AML-193 (cell line): ENCODE measurements at regions not wholly inside any gene's neighbourhood (a gene's known extent, or its start where the extent isn't known, plus 50 kb on each side); places are given as distances from the start of the nearest gene placed in this dataset.

Source experiments
- DNase-seq, 2 experiments: peaks; one replicate each; lab custom pipeline; 2025; lab: John Stamatoyannopoulos, UW

GRCh38 chr4:180642732-180643131 lies 1600.5 kb upstream of the TENM3 start:
- DNase-seq, result no peak

DNA sequence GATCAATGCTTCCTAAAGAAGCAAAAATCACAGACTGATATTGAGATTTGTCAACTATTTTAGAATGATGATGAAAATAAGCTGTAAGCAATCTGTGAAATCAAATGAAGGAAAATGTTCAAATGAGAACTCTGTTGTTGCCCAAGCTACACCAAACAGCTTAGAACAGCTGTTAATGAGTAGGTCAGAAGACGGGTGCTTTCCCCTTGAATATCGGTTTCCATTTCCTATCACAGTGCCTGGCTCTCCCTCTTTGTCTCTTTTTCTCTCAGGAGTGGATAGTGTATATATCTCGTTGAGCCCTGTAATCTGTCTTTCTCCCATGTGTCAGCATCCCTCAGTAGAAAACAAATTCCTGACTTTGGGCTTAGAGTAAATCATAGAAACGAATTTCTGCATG lies 1592.9 kb upstream of the TENM3 start:
- DNase-seq, result no peak

DNA sequence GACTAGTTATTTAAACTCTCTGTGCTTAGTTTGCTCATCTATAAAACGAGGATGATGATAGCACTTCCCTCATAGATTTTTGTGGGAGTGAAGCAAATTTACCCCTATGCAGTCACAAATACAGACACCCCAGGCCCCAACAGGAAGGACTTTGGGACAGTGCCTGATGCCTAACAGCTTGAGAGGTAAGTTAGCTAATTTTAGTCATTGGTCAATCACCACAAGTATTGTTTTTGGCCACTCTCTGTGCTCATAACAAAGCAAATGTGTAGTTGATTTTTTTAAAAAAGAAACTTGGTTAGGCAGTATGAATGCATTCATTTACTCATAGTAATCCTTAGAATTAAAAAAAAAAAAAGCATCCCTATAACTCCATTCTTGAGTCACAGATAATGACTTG lies 1590.7 kb upstream of the TENM3 start:
- DNase-seq, result no peak

- no peak for DNase-seq
Observed at GRCh38 chr4:180655886-180656285, 1587.3 kb upstream of the TENM3 start.

- DNase-seq, result no peak
Observed at GRCh38 chr4:180657881-180658280, 1585.3 kb upstream of the TENM3 start.

- peak; percentile 54 to 60 for DNase-seq
Observed at GRCh38 chr4:180664766-180665368, 1578.3 kb upstream of the TENM3 start.

DNA sequence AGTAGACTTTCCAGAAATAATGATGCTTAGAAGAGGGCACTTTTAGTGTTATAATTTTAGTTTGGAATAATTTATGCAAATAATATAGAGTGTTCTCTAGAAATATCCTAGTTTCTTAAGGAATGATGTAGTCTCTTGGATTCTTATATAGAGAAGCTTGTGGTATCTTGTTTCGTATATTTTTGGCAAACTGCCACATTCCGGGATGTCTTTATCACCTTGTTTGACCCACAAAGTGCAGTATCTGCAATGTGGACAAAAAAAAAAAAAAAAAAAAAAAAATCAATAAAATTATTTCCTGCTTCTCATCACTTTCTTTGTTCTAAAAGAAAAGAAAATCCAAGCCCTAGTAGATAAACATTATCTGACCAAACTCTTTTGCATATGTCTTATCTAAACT lies 1577.7 kb upstream of the TENM3 start:
- no peak for DNase-seq

- DNase-seq, result peak; percentile 61 to 74
Observed at GRCh38 chr4:180665994-180666824, 1577.0 kb upstream of the TENM3 start.

DNA sequence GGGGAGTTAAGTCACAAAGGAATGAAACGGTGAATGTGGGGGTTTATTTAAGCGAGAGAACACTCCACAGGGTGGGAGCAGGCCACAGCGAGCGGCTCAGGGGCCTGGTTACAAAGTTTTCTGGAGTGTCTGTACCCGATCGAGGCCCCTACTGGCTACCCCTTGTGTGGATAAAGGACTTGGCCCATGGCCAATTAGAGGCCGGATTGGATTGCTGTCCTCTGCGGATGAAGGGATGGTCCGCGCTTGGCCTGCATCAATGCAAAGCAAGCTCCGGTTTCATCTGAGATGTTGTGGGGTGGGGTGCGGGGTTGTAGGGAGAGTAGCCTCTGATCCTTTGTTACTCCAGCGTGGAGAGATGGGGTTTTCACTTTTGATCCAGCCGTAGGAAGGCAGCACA lies 1574.5 kb upstream of the TENM3 start:
- no peak for DNase-seq

GRCh38 chr4:180669680-180670079 lies 1573.5 kb upstream of the TENM3 start:
- DNase-seq, result no peak

GRCh38 chr4:180674619-180675358 lies 1568.4 kb upstream of the TENM3 start:
- DNase-seq, result no peak

DNA sequence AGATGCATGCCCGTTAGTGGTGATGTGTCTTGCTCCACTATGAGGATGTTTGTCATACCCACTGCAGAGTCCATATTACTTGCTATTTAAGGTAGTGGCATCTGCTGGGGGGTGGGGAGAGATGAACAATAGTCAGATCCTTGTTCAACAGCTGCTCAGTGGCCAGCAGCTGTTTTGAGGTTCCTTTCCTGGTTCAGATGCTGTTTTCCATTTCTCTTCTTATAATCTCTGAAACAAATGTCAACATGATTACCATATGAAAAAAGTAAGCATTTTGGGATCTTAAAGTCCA lies 1567.9 kb upstream of the TENM3 start:
- DNase-seq, result no peak

GRCh38 chr4:180680305-180680704 lies 1562.9 kb upstream of the TENM3 start:
- no peak for DNase-seq

- no peak for DNase-seq
Observed at GRCh38 chr4:180682776-180683175, 1560.4 kb upstream of the TENM3 start.

DNA sequence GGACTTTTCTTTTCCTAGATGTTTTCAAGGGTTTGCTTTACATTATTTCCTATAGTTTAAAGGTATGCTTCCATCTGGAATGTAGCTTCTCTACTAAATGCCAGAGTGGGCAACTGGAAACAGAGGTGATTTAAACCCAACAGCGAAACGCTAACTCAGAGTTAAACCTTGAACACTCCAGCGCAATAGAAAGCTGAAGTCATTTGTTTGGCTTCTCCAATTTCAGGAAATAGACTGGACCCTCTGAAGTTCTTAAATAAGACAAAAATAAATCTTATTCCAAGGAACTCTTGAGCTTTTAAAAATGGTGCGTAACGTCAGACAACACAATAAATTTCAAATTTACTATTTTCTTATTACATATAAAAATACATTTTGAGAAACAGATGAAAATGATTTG lies 1560.0 kb upstream of the TENM3 start:
- DNase-seq, result no peak

GRCh38 chr4:180688480-180688879 lies 1554.7 kb upstream of the TENM3 start:
- no peak for DNase-seq

DNA sequence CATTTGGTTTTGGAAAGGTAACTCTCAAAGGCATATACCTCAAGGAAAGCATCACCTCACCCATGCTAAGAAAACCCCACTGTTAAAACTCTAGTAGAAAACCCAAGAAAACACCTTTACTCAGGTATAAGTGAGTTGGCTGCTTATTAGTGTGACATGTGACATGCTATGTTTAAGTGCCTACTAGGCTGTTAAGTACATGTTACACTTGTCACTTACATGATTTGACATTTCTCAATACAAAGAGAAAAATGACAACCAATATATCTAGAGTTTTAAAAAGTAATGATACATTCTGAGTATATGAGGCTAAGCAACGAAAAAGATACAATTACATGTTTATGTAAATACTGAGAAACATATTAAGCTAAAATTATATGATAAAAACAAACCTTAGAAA lies 1548.3 kb upstream of the TENM3 start:
- no peak for DNase-seq

- no peak for DNase-seq
Observed at GRCh38 chr4:180695851-180696250, 1547.4 kb upstream of the TENM3 start.

GRCh38 chr4:180696460-180697092 lies 1546.6 kb upstream of the TENM3 start:
- DNase-seq, result no peak

- DNase-seq, result no peak
Observed at GRCh38 chr4:180698550-180699195, 1544.5 kb upstream of the TENM3 start.

- DNase-seq, result no peak
Observed at GRCh38 chr4:180706766-180707165, 1536.4 kb upstream of the TENM3 start.

GRCh38 chr4:180710628-180711337 lies 1532.4 kb upstream of the TENM3 start:
- no peak for DNase-seq
